ENCODE measurements at regions not wholly inside any gene's neighbourhood (a gene's known extent, or its start where the extent isn't known, plus 50 kb on each side); places are given as distances from the start of the nearest gene placed in this dataset.
"Not testable (repeated sequence)": the region's sequence is repeated elsewhere in the genome, so short reads cannot be mapped to it uniquely, and the experiment has no call there.

DNA sequence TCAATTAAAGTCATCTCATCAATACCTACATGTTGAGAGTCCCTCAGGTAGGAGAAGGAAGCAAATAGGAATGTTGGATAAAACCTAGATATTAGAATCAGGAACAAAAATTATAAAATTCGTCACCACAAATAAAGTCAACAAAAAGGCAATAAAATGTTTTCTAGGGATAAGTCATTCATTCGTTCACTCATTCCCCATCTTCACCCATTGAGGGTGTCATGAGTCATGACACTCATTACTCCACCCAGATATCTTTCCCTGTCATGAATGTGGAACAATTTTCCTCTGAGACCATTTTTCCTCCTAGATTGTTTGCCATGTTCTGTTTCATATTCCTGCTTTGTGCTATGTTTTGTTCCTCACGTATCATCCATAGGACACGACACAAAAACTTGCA, 50.9 kb upstream of the OLIG3 start:
- no peak for DNase-seq (ENCODE audit: low read depth in 1 of 2, low spot score in 1 of 2)
- in situ Hi-C loops (cut with HindIII; ENCODE audit: low pct_unique_long_range_greater_than_20kb, low sequenced_read_pairs): no loop called here
- no peak for TF ChIP-seq JUND (IDR thresholded peaks at IDR 0.05; ENCODE audit: low read depth)

- no peak for TF ChIP-seq JUND (IDR thresholded peaks at IDR 0.05; ENCODE audit: low read depth)
- in situ Hi-C loops (cut with HindIII; ENCODE audit: low pct_unique_long_range_greater_than_20kb, low sequenced_read_pairs): no loop called here
- no peak for DNase-seq (ENCODE audit: low read depth in 1 of 2, low spot score in 1 of 2)
These were observed 53.0 kb upstream of the OLIG3 start for GRCh38 chr6:137547186-137547585.

GRCh38 chr6:137547601-137548000, 53.4 kb upstream of the OLIG3 start:
- TF ChIP-seq JUND (IDR thresholded peaks at IDR 0.05; ENCODE audit: low read depth): no peak
- DNase-seq (ENCODE audit: low read depth in 1 of 2, low spot score in 1 of 2): no peak
- in situ Hi-C loops (cut with HindIII; ENCODE audit: low pct_unique_long_range_greater_than_20kb, low sequenced_read_pairs): no loop called here

- in situ Hi-C loops (cut with HindIII; ENCODE audit: low pct_unique_long_range_greater_than_20kb, low sequenced_read_pairs): no loop called here
- no peak for TF ChIP-seq JUND (IDR thresholded peaks at IDR 0.05; ENCODE audit: low read depth)
- no peak for DNase-seq (ENCODE audit: low read depth in 1 of 2, low spot score in 1 of 2)
These were observed 54.9 kb upstream of the OLIG3 start for GRCh38 chr6:137549106-137549505.

GRCh38 chr6:137550535-137550934, 56.3 kb upstream of the OLIG3 start:
- DNase-seq (ENCODE audit: low read depth in 1 of 2, low spot score in 1 of 2): no peak
- in situ Hi-C loops (cut with HindIII; ENCODE audit: low pct_unique_long_range_greater_than_20kb, low sequenced_read_pairs): no loop called here
- no peak for TF ChIP-seq JUND (IDR thresholded peaks at IDR 0.05; ENCODE audit: low read depth)

DNA sequence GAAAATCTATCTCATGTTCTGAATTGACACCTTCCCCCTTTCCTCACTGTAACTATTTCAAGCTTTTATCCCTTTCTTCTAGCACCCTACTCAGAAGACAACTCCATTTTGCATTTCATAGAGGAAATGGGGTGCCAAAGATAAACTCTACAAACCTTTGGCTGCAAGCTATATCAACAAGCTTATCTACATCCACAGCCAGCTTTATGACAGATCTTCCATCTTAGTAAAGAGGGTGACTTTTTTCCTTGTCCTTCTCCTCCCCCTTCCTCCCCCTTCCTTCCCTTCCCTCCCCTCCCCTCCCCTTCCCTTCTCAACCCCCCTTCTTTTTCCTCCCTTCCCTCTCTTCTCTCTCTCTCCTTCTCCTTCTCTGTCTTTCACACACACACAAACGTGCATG, 58.0 kb upstream of the OLIG3 start:
- no peak for TF ChIP-seq JUND (IDR thresholded peaks at IDR 0.05; ENCODE audit: low read depth)
- DNase-seq (ENCODE audit: low read depth in 1 of 2, low spot score in 1 of 2): no peak
- in situ Hi-C loops (cut with HindIII; ENCODE audit: low pct_unique_long_range_greater_than_20kb, low sequenced_read_pairs): no loop called here

GRCh38 chr6:137552809-137553208, 58.6 kb upstream of the OLIG3 start:
- TF ChIP-seq JUND (IDR thresholded peaks at IDR 0.05; ENCODE audit: low read depth): no peak
- in situ Hi-C loops (cut with HindIII; ENCODE audit: low pct_unique_long_range_greater_than_20kb, low sequenced_read_pairs): no loop called here

GRCh38 chr6:137559521-137560183, 65.5 kb upstream of the OLIG3 start:
- in situ Hi-C loops (cut with HindIII; ENCODE audit: low pct_unique_long_range_greater_than_20kb, low sequenced_read_pairs); DNase-seq (ENCODE audit: low read depth in 1 of 2, low spot score in 1 of 2): not testable (repeated sequence)

More at GRCh38 chr6:137552809-137553208, 58.6 kb upstream of the OLIG3 start:
- no peak for DNase-seq (ENCODE audit: low read depth in 1 of 2, low spot score in 1 of 2)

DNA sequence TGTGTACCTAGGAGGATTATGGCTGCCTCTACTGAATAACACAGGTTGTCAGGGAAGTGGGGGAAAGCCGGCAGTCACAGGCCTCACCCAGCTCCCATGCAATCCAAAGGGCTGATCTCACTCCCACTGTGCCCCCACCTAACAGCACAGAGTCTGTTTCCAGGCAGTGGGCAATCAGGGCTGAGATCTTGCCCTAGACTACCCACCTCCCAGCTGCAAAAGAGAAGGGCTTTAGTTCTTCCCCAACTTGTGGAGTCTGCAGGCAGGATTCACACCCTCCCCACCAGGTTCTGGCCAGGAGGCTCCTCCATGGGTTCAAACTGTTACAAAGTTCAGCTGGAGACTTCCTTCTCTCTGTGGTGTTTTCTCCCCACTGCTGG, 66.0 kb upstream of the OLIG3 start:
- in situ Hi-C loops (cut with HindIII; ENCODE audit: low pct_unique_long_range_greater_than_20kb, low sequenced_read_pairs): no loop called here
- no peak for DNase-seq (ENCODE audit: low read depth in 1 of 2, low spot score in 1 of 2)
- TF ChIP-seq JUND (IDR thresholded peaks at IDR 0.05; ENCODE audit: low read depth): no peak

DNA sequence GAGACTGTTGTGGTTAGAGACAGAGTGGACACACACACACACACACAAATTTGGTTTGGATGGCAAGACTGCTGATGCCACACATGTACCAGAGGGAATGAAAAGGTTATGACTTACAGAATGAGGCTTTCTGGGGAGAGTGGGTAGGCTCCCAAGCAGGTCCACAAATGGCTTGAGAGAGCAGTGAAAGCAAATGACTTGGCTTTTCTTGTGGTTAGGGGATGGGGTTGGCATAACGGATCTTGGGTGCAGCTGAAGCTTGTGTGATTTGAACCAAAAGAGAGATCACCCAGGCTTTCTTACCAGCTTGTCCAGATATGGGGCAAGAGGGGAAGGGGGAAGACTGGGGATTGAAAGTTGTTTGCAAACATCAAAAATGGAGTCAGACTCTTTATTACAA, 73.9 kb upstream of the OLIG3 start:
- no peak for TF ChIP-seq JUND (IDR thresholded peaks at IDR 0.05; ENCODE audit: low read depth)
- in situ Hi-C loops (cut with HindIII; ENCODE audit: low pct_unique_long_range_greater_than_20kb, low sequenced_read_pairs): no loop called here
- DNase-seq (ENCODE audit: low read depth in 1 of 2, low spot score in 1 of 2): no peak

GRCh38 chr6:137570393-137570792, 76.2 kb upstream of the OLIG3 start:
- no peak for DNase-seq (ENCODE audit: low read depth in 1 of 2, low spot score in 1 of 2)
- in situ Hi-C loops (cut with HindIII; ENCODE audit: low pct_unique_long_range_greater_than_20kb, low sequenced_read_pairs): no loop called here
- no peak for TF ChIP-seq JUND (IDR thresholded peaks at IDR 0.05; ENCODE audit: low read depth)

DNA sequence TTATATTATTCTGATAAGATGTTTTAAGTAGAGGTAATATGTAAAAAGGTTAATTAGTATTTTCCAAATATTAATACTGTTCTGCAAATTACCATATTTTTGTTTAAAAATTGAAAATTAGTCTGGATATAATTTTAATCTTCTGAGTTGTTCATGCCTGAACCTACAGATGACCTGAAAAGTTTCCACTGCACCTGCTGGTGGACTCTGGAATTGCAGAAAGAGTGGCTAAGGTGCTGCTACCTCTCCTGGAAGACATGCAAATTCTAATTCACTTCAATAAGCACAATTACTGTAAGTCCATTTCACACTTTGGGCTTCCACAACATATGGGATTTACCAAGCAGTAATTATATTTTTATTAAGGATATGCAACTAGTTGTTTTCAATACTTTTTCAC, 77.7 kb upstream of the OLIG3 start:
- in situ Hi-C loops (cut with HindIII; ENCODE audit: low pct_unique_long_range_greater_than_20kb, low sequenced_read_pairs): no loop called here
- TF ChIP-seq JUND (IDR thresholded peaks at IDR 0.05; ENCODE audit: low read depth): no peak
- peak in 1 of 2 experiments; percentile 62 for DNase-seq (ENCODE audit: low read depth in 1 of 2, low spot score in 1 of 2)

DNA sequence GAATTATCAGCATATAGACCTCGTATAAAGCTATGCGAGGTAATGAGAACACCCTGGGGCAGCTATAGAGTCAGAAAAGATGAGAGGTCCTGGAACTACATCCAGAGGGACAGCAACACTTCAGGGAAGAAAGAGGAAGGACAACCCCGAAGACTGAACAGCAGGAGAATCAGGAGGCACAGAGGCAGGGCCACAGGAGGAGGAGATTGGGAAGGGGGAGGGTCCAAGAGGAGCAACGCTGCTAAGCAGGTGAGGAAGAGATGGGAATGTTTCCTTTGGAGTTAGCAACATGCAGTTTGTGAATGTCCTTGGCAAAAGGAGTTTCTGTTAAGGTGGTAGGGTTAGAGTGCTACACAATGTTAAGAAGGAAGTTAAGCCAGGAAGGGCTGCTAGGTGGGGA, 79.5 kb upstream of the OLIG3 start:
- no peak for TF ChIP-seq JUND (IDR thresholded peaks at IDR 0.05; ENCODE audit: low read depth)
- in situ Hi-C loops (cut with HindIII; ENCODE audit: low pct_unique_long_range_greater_than_20kb, low sequenced_read_pairs): no loop called here
- DNase-seq (ENCODE audit: low read depth in 1 of 2, low spot score in 1 of 2): no peak

- in situ Hi-C loops (cut with HindIII; ENCODE audit: low pct_unique_long_range_greater_than_20kb, low sequenced_read_pairs): no loop called here
- TF ChIP-seq JUND (IDR thresholded peaks at IDR 0.05; ENCODE audit: low read depth): no peak
- no peak for DNase-seq (ENCODE audit: low read depth in 1 of 2, low spot score in 1 of 2)
These were observed 85.4 kb upstream of the OLIG3 start for GRCh38 chr6:137579612-137580011.

Measured in T47D (cell line).